GM12892 (cell line): ENCODE measurements at regions not wholly inside any gene's neighbourhood (a gene's known extent, or its start where the extent isn't known, plus 50 kb on each side); places are given as distances from the start of the nearest gene placed in this dataset.

Experiments
- POLR2A ChIP-seq: IDR thresholded peaks from 2 replicates; pipeline ENCODE4 v1.6.1; 2011; ENCODE audit warnings: low read depth, low read length, control low read depth
- POLR2AphosphoS5 ChIP-seq: IDR thresholded peaks from 2 replicates; pipeline ENCODE4 v1.6.1; 2011; ENCODE audit warnings: low read depth, low read length, control low read depth
- TAF1 ChIP-seq: IDR thresholded peaks from 2 replicates; pipeline ENCODE4 v1.6.1; 2011; ENCODE audit warnings: low read depth, mild to moderate bottlenecking, control low read depth, low read length, borderline replicate concordance

DNA sequence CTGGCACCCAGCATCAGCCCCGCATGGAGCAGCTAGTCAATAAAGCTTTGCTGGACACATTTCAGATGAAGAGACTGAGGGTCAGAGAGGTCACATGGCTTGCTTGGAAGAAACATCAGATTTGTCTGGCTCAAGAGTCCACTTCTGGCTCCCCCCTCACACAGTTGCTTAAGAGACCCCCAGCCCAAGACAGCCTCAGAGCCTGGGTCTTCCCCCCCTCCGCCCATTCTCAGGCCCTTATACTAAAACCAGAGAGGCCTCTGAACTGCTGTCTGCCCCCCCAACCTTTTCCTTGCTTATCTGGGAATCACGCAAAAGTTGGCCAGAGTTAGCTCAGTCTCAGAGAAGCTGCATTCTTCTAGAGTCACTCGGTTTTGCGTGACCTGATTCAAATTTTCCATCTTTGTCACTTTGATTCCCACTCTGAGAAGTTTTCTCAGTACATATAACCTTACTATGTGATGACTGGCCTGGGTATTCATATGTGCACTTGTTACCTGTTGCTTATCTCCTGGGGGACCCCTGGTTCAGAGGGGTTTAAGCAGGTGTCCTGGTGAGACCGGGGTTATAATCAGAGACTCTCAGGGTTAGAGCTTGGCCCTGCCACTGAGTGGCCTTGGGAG lies 145.4 kb upstream of the IER5L start:
- TF ChIP-seq POLR2A (no peak), POLR2AphosphoS5 (no peak), TAF1 (no peak)
